ENCODE measurements at regions not wholly inside any gene's neighbourhood (a gene's known extent, or its start where the extent isn't known, plus 50 kb on each side); places are given as distances from the start of the nearest gene placed in this dataset.
A peak's percentile ranks its signal among the peaks of the same experiment; 100 is the strongest.

- H3K36me3 ChIP-seq = no peaks in the 10 kb centered on the region
- no peak for DNase-seq
- TF ChIP-seq, protein P1, sequence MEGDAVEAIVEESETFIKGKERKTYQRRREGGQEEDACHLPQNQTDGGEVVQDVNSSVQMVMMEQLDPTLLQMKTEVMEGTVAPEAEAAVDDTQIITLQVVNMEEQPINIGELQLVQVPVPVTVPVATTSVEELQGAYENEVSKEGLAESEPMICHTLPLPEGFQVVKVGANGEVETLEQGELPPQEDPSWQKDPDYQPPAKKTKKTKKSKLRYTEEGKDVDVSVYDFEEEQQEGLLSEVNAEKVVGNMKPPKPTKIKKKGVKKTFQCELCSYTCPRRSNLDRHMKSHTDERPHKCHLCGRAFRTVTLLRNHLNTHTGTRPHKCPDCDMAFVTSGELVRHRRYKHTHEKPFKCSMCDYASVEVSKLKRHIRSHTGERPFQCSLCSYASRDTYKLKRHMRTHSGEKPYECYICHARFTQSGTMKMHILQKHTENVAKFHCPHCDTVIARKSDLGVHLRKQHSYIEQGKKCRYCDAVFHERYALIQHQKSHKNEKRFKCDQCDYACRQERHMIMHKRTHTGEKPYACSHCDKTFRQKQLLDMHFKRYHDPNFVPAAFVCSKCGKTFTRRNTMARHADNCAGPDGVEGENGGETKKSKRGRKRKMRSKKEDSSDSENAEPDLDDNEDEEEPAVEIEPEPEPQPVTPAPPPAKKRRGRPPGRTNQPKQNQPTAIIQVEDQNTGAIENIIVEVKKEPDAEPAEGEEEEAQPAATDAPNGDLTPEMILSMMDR (IDR thresholded peaks at IDR 0.05; ENCODE audit: low read depth, low read length) = no peak
- no peaks in the 10 kb centered on the region for H3K27me3 ChIP-seq (ENCODE audit: insufficient read depth, low read depth, severe bottlenecking)
- no peak overlapping the region for H3K4me3 ChIP-seq (ENCODE audit: low read depth, low read length)
- no peaks in the 10 kb centered on the region for H3K9me3 ChIP-seq (ENCODE audit: severe bottlenecking)
- peak overlapping the region; percentile 85 for H3K27ac ChIP-seq
Measured at GRCh38 chr1:76766381-76766780, 100.9 kb upstream of the ST6GALNAC5 start.

DNA sequence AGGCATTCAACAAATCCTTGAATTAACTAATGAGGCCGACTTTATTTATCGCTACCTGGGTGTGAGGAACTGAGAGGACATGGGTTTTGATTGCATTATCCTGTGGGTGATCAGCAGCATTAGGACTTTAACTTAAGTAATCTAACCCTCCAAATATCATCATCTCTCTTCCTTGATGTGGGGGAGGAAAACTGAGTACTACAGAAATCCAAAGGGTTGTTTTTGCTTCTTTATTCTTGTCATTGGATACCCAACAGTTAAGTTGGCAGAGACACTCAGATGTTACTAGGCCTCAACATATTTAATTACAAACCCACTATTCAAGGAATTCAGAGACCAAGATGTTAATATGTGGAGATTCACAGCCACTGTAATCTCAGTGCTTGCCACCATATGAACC is 97.4 kb upstream of the ST6GALNAC5 start:
- TF ChIP-seq, protein P1 (IDR thresholded peaks at IDR 0.05; ENCODE audit: low read depth, low read length) = no peak
- Histone ChIP-seq H3K36me3 (no peaks in the 10 kb centered on the region), H3K27me3 (ENCODE audit: insufficient read depth, low read depth, severe bottlenecking) (no peaks in the 10 kb centered on the region), H3K4me3 (ENCODE audit: low read depth, low read length) (no peak overlapping the region), H3K9me3 (ENCODE audit: severe bottlenecking) (no peaks in the 10 kb centered on the region), H3K27ac (peak overlapping the region; percentile 40)
- peak; percentile 64 for DNase-seq

DNA sequence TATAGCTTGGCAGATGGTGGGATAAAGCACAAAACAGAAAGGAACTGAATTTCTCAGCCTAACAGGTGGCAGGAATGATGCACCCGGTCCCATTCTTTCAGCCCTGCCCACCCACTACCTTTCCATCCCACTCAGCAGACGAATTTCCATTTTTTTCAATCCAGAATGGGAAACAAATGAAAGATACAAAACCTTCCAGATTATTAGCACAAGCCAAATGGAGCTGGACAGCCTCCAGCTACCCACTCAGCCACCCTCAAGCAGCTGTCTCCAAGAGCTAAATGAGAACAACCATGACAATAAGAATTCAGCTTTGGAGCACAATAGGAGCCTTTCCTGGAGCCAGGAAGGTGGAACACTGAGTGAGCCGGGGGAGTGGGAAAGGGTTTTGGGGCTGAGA is 96.3 kb upstream of the ST6GALNAC5 start:
- DNase-seq = peak; percentile 11
- Histone ChIP-seq H3K9me3 (ENCODE audit: severe bottlenecking) (no peaks in the 10 kb centered on the region), H3K36me3 (no peaks in the 10 kb centered on the region), H3K27me3 (ENCODE audit: insufficient read depth, low read depth, severe bottlenecking) (no peaks in the 10 kb centered on the region), H3K4me3 (ENCODE audit: low read depth, low read length) (no peak overlapping the region), H3K27ac (peak overlapping the region; percentile 40; the same call in 1 of the 2 replicates)
- TF ChIP-seq, protein P1 (IDR thresholded peaks at IDR 0.05; ENCODE audit: low read depth, low read length) = no peak

DNA sequence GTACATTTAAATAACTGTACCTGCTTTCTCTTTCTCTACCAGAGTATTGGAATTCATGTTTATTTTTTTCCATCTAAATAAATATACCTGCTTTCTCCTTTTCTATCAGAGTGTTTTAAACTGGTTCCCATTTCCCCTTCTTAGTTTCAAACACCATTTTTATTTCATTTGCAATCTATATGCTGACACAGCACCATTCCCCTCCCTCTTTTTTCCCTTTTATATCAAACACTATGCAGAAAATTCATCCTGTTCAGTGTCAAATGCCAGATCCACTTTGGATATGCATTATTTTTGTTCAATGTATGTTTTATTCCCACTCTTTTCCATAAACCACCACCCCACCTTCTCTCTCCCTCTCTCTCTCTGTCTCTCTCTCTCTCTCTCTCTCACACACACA is 85.8 kb upstream of the ST6GALNAC5 start:
- no peak overlapping the region for H3K4me3 ChIP-seq (ENCODE audit: low read depth, low read length)
- no peaks in the 10 kb centered on the region for H3K36me3 ChIP-seq
- DNase-seq = no peak
- peaks cover 4% of the 10 kb centered on the region for H3K9me3 ChIP-seq (ENCODE audit: severe bottlenecking)
- TF ChIP-seq, protein P1 (IDR thresholded peaks at IDR 0.05; ENCODE audit: low read depth, low read length) = no peak
- H3K27me3 ChIP-seq (ENCODE audit: insufficient read depth, low read depth, severe bottlenecking) = no peaks in the 10 kb centered on the region
- H3K27ac ChIP-seq = no peak overlapping the region

DNA sequence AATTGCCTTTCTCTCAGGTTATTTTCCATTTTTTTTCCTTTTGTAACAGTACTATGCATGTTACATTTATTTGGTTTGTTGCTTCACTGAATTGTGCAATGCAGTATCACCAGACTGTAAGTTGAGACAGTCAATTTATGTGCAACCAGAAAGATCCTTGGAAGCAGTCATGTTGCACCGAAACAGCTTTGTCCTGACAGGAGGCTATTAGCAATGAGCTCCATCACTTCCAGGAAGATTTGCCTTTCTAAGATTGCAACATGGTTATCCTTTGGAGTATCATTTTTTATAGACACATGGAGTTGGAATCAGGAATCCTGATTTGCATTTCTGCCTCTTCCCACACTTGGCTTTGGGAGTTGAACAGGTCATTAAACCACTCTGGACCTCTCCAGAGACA is 84.5 kb upstream of the ST6GALNAC5 start:
- H3K4me3 ChIP-seq (ENCODE audit: low read depth, low read length) = no peak overlapping the region
- TF ChIP-seq, protein P1 (IDR thresholded peaks at IDR 0.05; ENCODE audit: low read depth, low read length) = no peak
- DNase-seq = no peak
- H3K36me3 ChIP-seq = no peaks in the 10 kb centered on the region
- H3K27ac ChIP-seq = no peak overlapping the region
- H3K9me3 ChIP-seq (ENCODE audit: severe bottlenecking) = peaks cover 4% of the 10 kb centered on the region
- no peaks in the 10 kb centered on the region for H3K27me3 ChIP-seq (ENCODE audit: insufficient read depth, low read depth, severe bottlenecking)

DNA sequence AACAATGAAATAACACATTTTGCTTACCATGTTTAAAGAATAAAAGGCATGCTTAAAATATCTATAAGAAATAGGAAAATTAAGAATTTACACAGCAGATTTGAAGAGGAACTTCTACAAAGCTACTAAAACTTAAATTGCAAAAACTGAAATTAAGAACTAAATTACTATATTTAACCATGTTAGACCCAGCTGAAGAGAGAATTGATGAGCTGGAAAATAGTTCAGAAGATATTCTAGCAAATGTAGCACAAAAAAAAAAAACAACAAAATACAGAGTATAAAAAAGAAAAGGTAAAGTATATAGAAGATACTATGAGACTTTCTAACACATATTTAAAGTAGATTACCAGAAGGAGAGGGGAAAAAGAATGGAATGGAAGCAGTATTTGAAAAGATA is 82.8 kb upstream of the ST6GALNAC5 start:
- no peak overlapping the region for H3K27ac ChIP-seq
- H3K9me3 ChIP-seq (ENCODE audit: severe bottlenecking) = peaks cover 4% of the 10 kb centered on the region
- no peaks in the 10 kb centered on the region for H3K36me3 ChIP-seq
- H3K4me3 ChIP-seq (ENCODE audit: low read depth, low read length) = no peak overlapping the region
- DNase-seq = no peak
- TF ChIP-seq, protein P1 (IDR thresholded peaks at IDR 0.05; ENCODE audit: low read depth, low read length) = no peak
- H3K27me3 ChIP-seq (ENCODE audit: insufficient read depth, low read depth, severe bottlenecking) = no peaks in the 10 kb centered on the region
